CD4-positive, alpha-beta T cell (primary cell): ENCODE measurements at regions not wholly inside any gene's neighbourhood (a gene's known extent, or its start where the extent isn't known, plus 50 kb on each side); places are given as distances from the start of the nearest gene placed in this dataset.

ENCODE experiments used
- ATAC-seq: fragments of 200-7000 bp; cut with Tn5 transposase; one replicate; pipeline ENCODE4 v1.10.0; 2022; ENCODE audit warnings: mild to moderate bottlenecking; ENCODE audit not compliant: poor library complexity
- CTCF ChIA-PET: fragments of 350-600 bp; sonication (Branson Sonifier 250); formaldehyde crosslinking; loops from one replicate; lab custom pipeline; 2021; ENCODE audit warnings: antibody characterized with exemption, inconsistent platforms; lab: Charles Lee
- POLR2A ChIA-PET: fragments of 350-600 bp; sonication (Branson Sonifier 250); formaldehyde crosslinking; loops from one replicate; lab custom pipeline; 2021; ENCODE audit warnings: antibody characterized with exemption, inconsistent platforms; lab: Charles Lee
- DNase-seq, 14 experiments: peaks; one replicate each; pipeline ENCODE4 v3.0.0-alpha.2; 2013 to 2020; ENCODE audit warnings: mixed read lengths in 2 of 14
- H3K27ac ChIP-seq, 2 donors: one replicate each; pipeline versions ENCODE4 v1.5.1 to v1.7.0; 2013; ENCODE audit warnings: low read length in 2 of 2, low read depth in 1 of 2, mild to moderate bottlenecking in 1 of 2
- H3K27me3 ChIP-seq, 2 experiments: 1 replicate in 1 of 2; 2 replicates in 1 of 2; pipeline versions ENCODE4 v1.6.1 to v1.7.0; 2013; ENCODE audit warnings: low read length in 2 of 2, control low read depth in 1 of 2, mild to moderate bottlenecking in 1 of 2, moderate library complexity in 1 of 2; ENCODE audit not compliant: insufficient read depth in 2 of 2, control insufficient read depth in 1 of 2
- H3K36me3 ChIP-seq: one replicate; pipeline ENCODE4 v1.6.1; 2013; ENCODE audit warnings: low read length, control low read depth; ENCODE audit not compliant: insufficient read depth
- H3K4me1 ChIP-seq: one replicate; pipeline ENCODE4 v1.6.1; 2013; ENCODE audit warnings: low read length, control low read depth; ENCODE audit not compliant: insufficient read depth
- H3K4me3 ChIP-seq: one replicate; pipeline ENCODE4 v1.5.1; 2013; ENCODE audit warnings: mild to moderate bottlenecking, low read length, moderate library complexity
- H3K9me3 ChIP-seq, 2 experiments: 1 replicate in 1 of 2; 2 replicates in 1 of 2; pipeline versions ENCODE4 v1.6.1 to v1.7.0; 2013; ENCODE audit warnings: low read length in 2 of 2, mild to moderate bottlenecking in 2 of 2, control low read depth in 1 of 2, moderate library complexity in 1 of 2; ENCODE audit not compliant: control insufficient read depth in 1 of 2, insufficient read depth in 1 of 2
- H3K27ac Mint-ChIP-seq: one replicate; pipeline ENCODE4 v1.8.0; 2020; ENCODE audit warnings: mixed read lengths
- H3K27me3 Mint-ChIP-seq: one replicate; pipeline ENCODE4 v1.8.0; 2021; ENCODE audit warnings: mixed read lengths
- H3K36me3 Mint-ChIP-seq: one replicate; pipeline ENCODE4 v1.8.0; 2021; ENCODE audit warnings: low read depth, mixed read lengths
- H3K4me1 Mint-ChIP-seq: one replicate; pipeline ENCODE4 v1.8.0; 2021; ENCODE audit warnings: low read depth, mixed read lengths
- H3K4me3 Mint-ChIP-seq: one replicate; pipeline ENCODE4 v1.8.0; 2020; ENCODE audit warnings: mild to moderate bottlenecking, mixed read lengths
- H3K9me3 Mint-ChIP-seq: one replicate; pipeline ENCODE4 v1.8.0; 2020; ENCODE audit warnings: mixed read lengths
- intact Hi-C, 2 experiments: fragments of 100-400 bp; cut with DNase I in 1 of 2; cut with micrococcal nuclease in 1 of 2; formaldehyde crosslinking; loops; one replicate each; pipeline versions ENCODE4 v1.15.1 to v1.9.0; 2023 to 2025; cut with DNase I, micrococcal nuclease
- TF ChIP-seq, protein P1 (sequence below): fragments of 200-600 bp; IDR thresholded peaks from one replicate; pipeline ENCODE4 v1.8.0; 2022; ENCODE audit warnings: antibody characterized with exemption, mild to moderate bottlenecking

DNA sequence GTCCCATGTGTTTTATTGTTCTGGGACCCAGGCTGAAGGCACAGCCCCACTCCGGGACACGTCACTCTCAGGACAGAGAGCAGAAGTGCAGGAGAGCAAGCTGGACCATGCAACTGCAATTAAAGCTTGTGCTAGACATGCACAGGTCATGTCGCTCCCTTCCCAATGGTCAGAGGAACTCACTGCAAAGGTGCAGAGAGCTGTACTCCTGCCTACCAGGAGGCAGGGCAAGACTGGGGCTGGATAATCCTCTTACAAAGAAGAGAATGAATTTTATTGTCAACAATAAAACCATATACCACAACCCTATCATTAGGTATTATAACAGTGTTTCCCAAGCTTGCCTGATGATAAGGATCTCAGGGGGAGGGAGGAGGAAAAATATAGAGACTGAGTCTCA lies 74.0 kb upstream of the NEK6 start:
- ATAC-seq (no peak), DNase-seq (no peak)
- CTCF ChIA-PET = no interaction called here
- H3K36me3 Mint-ChIP-seq = no peaks in the 10 kb centered on the region
- no peaks in the 10 kb centered on the region for H3K9me3 ChIP-seq
- H3K4me1 ChIP-seq = no peaks in the 10 kb centered on the region
- no peaks in the 10 kb centered on the region for H3K36me3 ChIP-seq
- intact Hi-C loops = no loop called here
- H3K27ac ChIP-seq = no peak overlapping the region
- H3K9me3 Mint-ChIP-seq = no peaks in the 10 kb centered on the region
- H3K27ac Mint-ChIP-seq = no peak overlapping the region
- no peak overlapping the region for H3K4me3 Mint-ChIP-seq
- TF ChIP-seq, protein P1, sequence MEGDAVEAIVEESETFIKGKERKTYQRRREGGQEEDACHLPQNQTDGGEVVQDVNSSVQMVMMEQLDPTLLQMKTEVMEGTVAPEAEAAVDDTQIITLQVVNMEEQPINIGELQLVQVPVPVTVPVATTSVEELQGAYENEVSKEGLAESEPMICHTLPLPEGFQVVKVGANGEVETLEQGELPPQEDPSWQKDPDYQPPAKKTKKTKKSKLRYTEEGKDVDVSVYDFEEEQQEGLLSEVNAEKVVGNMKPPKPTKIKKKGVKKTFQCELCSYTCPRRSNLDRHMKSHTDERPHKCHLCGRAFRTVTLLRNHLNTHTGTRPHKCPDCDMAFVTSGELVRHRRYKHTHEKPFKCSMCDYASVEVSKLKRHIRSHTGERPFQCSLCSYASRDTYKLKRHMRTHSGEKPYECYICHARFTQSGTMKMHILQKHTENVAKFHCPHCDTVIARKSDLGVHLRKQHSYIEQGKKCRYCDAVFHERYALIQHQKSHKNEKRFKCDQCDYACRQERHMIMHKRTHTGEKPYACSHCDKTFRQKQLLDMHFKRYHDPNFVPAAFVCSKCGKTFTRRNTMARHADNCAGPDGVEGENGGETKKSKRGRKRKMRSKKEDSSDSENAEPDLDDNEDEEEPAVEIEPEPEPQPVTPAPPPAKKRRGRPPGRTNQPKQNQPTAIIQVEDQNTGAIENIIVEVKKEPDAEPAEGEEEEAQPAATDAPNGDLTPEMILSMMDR = no peak
- no peaks in the 10 kb centered on the region for H3K27me3 ChIP-seq
- H3K4me1 Mint-ChIP-seq = no peaks in the 10 kb centered on the region
- H3K4me3 ChIP-seq = no peak overlapping the region
- peaks cover 19% of the 10 kb centered on the region for H3K27me3 Mint-ChIP-seq
- POLR2A ChIA-PET = no interaction called here

DNA sequence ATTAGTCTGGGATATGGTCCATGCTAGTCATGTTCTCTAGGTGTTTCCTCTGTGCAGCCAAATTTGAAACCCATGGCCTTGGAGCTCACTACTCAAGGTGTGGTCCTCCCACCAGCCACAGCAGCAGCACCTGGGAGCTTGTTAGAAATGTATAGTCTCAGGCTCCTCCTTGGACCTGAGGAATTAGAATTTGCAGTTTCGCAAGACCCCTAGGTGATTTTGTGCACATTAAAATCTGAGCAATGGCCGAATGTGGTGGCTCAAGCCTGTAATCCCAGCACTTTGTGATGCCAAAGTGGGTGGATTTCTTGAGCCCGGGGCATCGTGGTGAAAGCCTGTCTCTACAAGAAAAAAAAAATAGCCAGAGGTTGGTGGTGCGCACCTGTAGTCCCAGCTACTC lies 72.3 kb upstream of the NEK6 start:
- H3K27me3 ChIP-seq = no peaks in the 10 kb centered on the region
- H3K36me3 ChIP-seq = no peaks in the 10 kb centered on the region
- no peak overlapping the region for H3K27ac Mint-ChIP-seq
- peaks cover 16% of the 10 kb centered on the region for H3K27me3 Mint-ChIP-seq
- H3K4me1 Mint-ChIP-seq = no peaks in the 10 kb centered on the region
- TF ChIP-seq, protein P1 = no peak
- ATAC-seq (no peak), DNase-seq (no peak)
- no peak overlapping the region for H3K4me3 Mint-ChIP-seq
- intact Hi-C loops = no loop called here
- POLR2A ChIA-PET = no interaction called here
- H3K27ac ChIP-seq = no peak overlapping the region
- H3K4me3 ChIP-seq = no peak overlapping the region
- no peaks in the 10 kb centered on the region for H3K36me3 Mint-ChIP-seq
- no peaks in the 10 kb centered on the region for H3K9me3 ChIP-seq
- CTCF ChIA-PET = no interaction called here
- H3K9me3 Mint-ChIP-seq = no peaks in the 10 kb centered on the region
- H3K4me1 ChIP-seq = no peaks in the 10 kb centered on the region

DNA sequence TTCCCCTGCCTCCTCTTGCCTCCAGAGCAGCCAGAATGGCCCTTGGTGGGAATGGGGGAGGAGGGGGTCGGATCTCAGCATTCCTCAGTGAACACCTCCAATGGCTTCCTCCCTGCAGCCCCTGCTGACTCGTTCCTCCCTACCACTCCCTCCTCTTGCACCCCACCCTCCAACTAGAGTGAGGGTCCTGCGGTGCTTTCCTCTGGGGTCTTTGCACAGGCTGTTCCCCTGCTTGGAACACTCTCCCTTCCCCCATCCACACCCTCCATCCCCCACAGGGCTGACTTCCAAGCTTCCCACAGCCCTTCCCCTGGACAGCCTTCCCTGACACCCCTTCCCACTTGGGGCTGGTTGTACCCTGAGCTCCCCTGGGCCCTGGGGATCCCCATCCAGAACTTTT lies 70.4 kb upstream of the NEK6 start:
- ChIA-PET POLR2A (no interaction called here), CTCF (no interaction called here)
- DNase-seq (no peak), ATAC-seq (no peak)
- intact Hi-C loops = no loop called here
- Histone ChIP-seq H3K4me3 (no peak overlapping the region), H3K9me3 (no peaks in the 10 kb centered on the region), H3K27ac (no peak overlapping the region), H3K27me3 (no peaks in the 10 kb centered on the region), H3K4me1 (no peaks in the 10 kb centered on the region), H3K36me3 (no peaks in the 10 kb centered on the region)
- no peak overlapping the region for H3K27ac Mint-ChIP-seq
- no peaks in the 10 kb centered on the region for H3K36me3 Mint-ChIP-seq
- peaks cover 13% of the 10 kb centered on the region for H3K27me3 Mint-ChIP-seq
- no peaks in the 10 kb centered on the region for H3K9me3 Mint-ChIP-seq
- no peaks in the 10 kb centered on the region for H3K4me1 Mint-ChIP-seq
- no peak overlapping the region for H3K4me3 Mint-ChIP-seq
- TF ChIP-seq, protein P1 = no peak
